ENCODE measurements at regions not wholly inside any gene's neighbourhood (a gene's known extent, or its start where the extent isn't known, plus 50 kb on each side); places are given as distances from the start of the nearest gene placed in this dataset.

GRCh38 chr17:27226611-27227230 is 67.2 kb upstream of the WSB1 start:
- TF ChIP-seq EZH2phosphoT487 (IDR thresholded peaks at IDR 0.05; ENCODE audit: borderline replicate concordance, low read length) (no peak), CTCF (IDR thresholded peaks at IDR 0.05; ENCODE audit: low read depth, low read length, poor library complexity, severe bottlenecking) (no peak)
- Histone ChIP-seq H3K79me2 (ENCODE audit: control insufficient read depth, low read length) (no peaks in the 10 kb centered on the region), H3K4me3 (ENCODE audit: low read length) (no peak overlapping the region), H3K27me3 (ENCODE audit: control insufficient read depth, low read length) (no peaks in the 10 kb centered on the region), H3K4me1 (ENCODE audit: control insufficient read depth, low read length) (no peaks in the 10 kb centered on the region), H4K20me1 (ENCODE audit: control insufficient read depth, insufficient read depth, low read depth, low read length) (no peaks in the 10 kb centered on the region), H3F3A (ENCODE audit: control insufficient read depth, insufficient read depth) (no peaks in the 10 kb centered on the region), H3K27ac (ENCODE audit: low read depth, low read length) (no peak overlapping the region), H3K9me3 (ENCODE audit: control insufficient read depth, insufficient read depth, low read length) (no peaks in the 10 kb centered on the region), H3K4me2 (ENCODE audit: low read length) (no peak overlapping the region), H3K9me2 (replicated peaks; ENCODE audit: control insufficient read depth, low read length) (no peaks in the 10 kb centered on the region), H3K36me3 (ENCODE audit: control insufficient read depth, low read length) (no peaks in the 10 kb centered on the region)

GRCh38 chr17:27230996-27231395 is 62.9 kb upstream of the WSB1 start:
- Histone ChIP-seq H3K4me1 (ENCODE audit: control insufficient read depth, low read length) (no peaks in the 10 kb centered on the region), H3K27ac (ENCODE audit: low read depth, low read length) (no peak overlapping the region), H3K36me3 (ENCODE audit: control insufficient read depth, low read length) (no peaks in the 10 kb centered on the region), H3K9me3 (ENCODE audit: control insufficient read depth, insufficient read depth, low read length) (no peaks in the 10 kb centered on the region), H4K20me1 (ENCODE audit: control insufficient read depth, insufficient read depth, low read depth, low read length) (no peaks in the 10 kb centered on the region), H3F3A (ENCODE audit: control insufficient read depth, insufficient read depth) (no peaks in the 10 kb centered on the region), H3K9me2 (replicated peaks; ENCODE audit: control insufficient read depth, low read length) (no peaks in the 10 kb centered on the region), H3K4me2 (ENCODE audit: low read length) (no peak overlapping the region), H3K79me2 (ENCODE audit: control insufficient read depth, low read length) (no peaks in the 10 kb centered on the region), H3K27me3 (ENCODE audit: control insufficient read depth, low read length) (no peaks in the 10 kb centered on the region), H3K4me3 (ENCODE audit: low read length) (no peak overlapping the region)
- TF ChIP-seq EZH2phosphoT487 (IDR thresholded peaks at IDR 0.05; ENCODE audit: borderline replicate concordance, low read length) = no peak
- no peak for TF ChIP-seq CTCF (IDR thresholded peaks at IDR 0.05; ENCODE audit: low read depth, low read length, poor library complexity, severe bottlenecking)

GRCh38 chr17:27232328-27232727 is 61.6 kb upstream of the WSB1 start:
- Histone ChIP-seq H3K4me3 (ENCODE audit: low read length) (no peak overlapping the region), H3K4me2 (ENCODE audit: low read length) (no peak overlapping the region), H3K27ac (ENCODE audit: low read depth, low read length) (no peak overlapping the region)

More at GRCh38 chr17:27232328-27232727, 61.6 kb upstream of the WSB1 start:
- TF ChIP-seq EZH2phosphoT487 (IDR thresholded peaks at IDR 0.05; ENCODE audit: borderline replicate concordance, low read length) (no peak), CTCF (IDR thresholded peaks at IDR 0.05; ENCODE audit: low read depth, low read length, poor library complexity, severe bottlenecking) (no peak)
- H3K9me2 ChIP-seq (replicated peaks; ENCODE audit: control insufficient read depth, low read length) = no peaks in the 10 kb centered on the region
- no peaks in the 10 kb centered on the region for H3K9me3 ChIP-seq (ENCODE audit: control insufficient read depth, insufficient read depth, low read length)
- H3K27me3 ChIP-seq (ENCODE audit: control insufficient read depth, low read length) = no peaks in the 10 kb centered on the region
- H3K36me3 ChIP-seq (ENCODE audit: control insufficient read depth, low read length) = no peaks in the 10 kb centered on the region
- no peaks in the 10 kb centered on the region for H3F3A ChIP-seq (ENCODE audit: control insufficient read depth, insufficient read depth)
- no peaks in the 10 kb centered on the region for H4K20me1 ChIP-seq (ENCODE audit: control insufficient read depth, insufficient read depth, low read depth, low read length)
- peaks cover 3% of the 10 kb centered on the region; the same call in 1 of the 2 replicates for H3K4me1 ChIP-seq (ENCODE audit: control insufficient read depth, low read length)
- H3K79me2 ChIP-seq (ENCODE audit: control insufficient read depth, low read length) = no peaks in the 10 kb centered on the region
